VCaP (cell line): ENCODE measurements at regions not wholly inside any gene's neighbourhood (a gene's known extent, or its start where the extent isn't known, plus 50 kb on each side); places are given as distances from the start of the nearest gene placed in this dataset.

ENCODE experiments used
- H3K27ac ChIP-seq: fragments of 450-650 bp; 2 replicates; pipeline ENCODE4 v1.5.1; 2017
- TF ChIP-seq, protein P1 (sequence below): fragments of 450-650 bp; conservative IDR thresholded peaks from 2 replicates; pipeline ENCODE4 v1.5.1; 2017; ENCODE audit warnings: mild to moderate bottlenecking, moderate library complexity

DNA sequence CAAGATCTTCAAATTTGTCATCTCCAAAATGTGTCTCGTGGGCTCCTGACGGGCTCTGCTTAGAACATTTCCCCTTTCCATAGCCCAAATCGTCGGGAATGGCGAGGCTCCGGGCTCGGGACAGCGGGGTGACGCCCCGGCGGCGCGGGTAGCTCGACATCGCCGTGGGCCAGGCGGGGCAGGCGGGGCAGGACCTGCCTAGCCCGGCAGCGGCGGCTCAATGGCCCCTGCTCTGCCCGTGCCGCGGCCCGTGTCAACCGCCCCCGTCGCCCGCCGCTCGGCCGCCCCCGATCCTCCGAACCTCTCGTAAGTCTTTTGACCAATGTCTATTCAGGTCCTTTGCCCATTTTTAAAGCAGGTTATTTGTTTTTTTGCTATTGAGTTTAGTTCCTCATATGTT lies 111.2 kb downstream of the PMAIP1 start:
- H3K27ac ChIP-seq: no peak overlapping the region
- TF ChIP-seq, protein P1, sequence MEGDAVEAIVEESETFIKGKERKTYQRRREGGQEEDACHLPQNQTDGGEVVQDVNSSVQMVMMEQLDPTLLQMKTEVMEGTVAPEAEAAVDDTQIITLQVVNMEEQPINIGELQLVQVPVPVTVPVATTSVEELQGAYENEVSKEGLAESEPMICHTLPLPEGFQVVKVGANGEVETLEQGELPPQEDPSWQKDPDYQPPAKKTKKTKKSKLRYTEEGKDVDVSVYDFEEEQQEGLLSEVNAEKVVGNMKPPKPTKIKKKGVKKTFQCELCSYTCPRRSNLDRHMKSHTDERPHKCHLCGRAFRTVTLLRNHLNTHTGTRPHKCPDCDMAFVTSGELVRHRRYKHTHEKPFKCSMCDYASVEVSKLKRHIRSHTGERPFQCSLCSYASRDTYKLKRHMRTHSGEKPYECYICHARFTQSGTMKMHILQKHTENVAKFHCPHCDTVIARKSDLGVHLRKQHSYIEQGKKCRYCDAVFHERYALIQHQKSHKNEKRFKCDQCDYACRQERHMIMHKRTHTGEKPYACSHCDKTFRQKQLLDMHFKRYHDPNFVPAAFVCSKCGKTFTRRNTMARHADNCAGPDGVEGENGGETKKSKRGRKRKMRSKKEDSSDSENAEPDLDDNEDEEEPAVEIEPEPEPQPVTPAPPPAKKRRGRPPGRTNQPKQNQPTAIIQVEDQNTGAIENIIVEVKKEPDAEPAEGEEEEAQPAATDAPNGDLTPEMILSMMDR: no peak

DNA sequence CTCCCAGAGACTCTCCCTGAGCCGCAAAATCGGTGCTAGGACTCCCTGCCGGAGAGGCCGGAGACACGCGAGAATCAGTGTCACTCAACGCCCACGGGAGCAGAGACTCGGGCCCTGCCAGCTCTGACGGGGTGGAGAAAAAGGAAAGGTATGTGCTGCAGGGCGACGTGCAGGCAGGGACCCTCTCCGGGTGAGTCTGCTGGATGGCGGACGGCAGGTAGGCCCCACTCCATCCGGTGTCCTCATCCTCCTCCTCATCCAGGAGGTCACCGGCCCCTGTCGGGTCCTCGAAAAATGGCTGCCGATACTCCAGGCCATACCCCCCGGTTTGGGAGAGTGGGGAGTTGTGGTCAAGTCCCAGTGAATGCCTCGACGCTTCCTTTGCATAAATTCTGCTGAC lies 110.7 kb downstream of the PMAIP1 start:
- H3K27ac ChIP-seq: no peak overlapping the region
- TF ChIP-seq, protein P1: no peak

- TF ChIP-seq, protein P1: no peak
- no peak overlapping the region for H3K27ac ChIP-seq
Observed at GRCh38 chr18:60007661-60008060, 107.9 kb downstream of the PMAIP1 start.

DNA sequence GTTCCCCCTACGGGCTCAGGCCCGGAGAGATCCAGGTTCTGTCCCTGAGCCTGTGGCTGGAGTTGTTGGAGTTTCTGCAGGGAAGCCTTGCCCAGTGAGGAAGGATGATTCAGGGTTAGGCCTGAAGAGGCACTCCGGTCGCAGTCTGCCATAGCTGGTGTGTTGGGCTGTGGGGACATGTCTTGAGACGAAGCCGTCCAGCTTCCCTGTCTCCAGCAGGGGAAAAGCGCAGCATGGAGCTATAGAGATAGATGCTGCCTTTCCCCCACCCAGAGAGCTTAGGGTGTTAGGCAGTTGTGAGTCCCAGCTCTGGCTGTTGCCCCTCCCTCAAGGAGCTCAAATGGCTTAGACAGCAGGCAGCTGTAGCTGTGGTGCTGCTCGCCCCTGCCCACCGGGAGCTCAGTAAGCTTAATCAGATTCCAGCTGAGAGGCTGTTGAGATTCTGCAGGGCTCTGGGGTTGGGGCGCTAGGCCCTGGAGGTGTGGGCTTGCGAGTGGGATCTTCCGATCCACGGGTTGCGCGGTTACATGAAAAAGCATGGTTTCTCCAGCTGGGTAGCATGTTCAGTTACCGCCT lies 103.9 kb downstream of the PMAIP1 start:
- TF ChIP-seq, protein P1: no peak
- no peak overlapping the region for H3K27ac ChIP-seq

- H3K27ac ChIP-seq: no peak overlapping the region
- TF ChIP-seq, protein P1: peak; percentile 87
Observed at GRCh38 chr18:59996370-59996966, 96.7 kb downstream of the PMAIP1 start.

DNA sequence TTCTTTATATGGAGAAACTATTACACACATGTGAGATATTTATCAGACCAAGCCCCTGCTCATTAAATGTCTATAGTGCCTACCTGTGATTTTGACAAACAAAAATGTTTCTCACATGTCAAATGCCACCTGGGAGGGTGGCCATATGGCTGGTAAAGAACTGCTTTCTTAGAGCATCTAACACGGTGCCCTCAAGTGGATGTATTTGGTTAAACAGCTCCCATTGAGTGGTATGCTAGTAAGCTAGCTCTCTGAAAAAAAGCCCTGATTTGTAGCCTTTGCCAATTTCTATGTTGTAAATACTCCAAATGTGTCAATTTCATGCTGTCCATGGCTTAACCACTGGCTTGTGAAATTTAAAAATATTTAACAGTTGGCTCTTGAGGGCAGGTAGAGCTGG lies 94.6 kb downstream of the PMAIP1 start:
- TF ChIP-seq, protein P1: peak; percentile 49
- H3K27ac ChIP-seq: no peak overlapping the region

GRCh38 chr18:59993560-59993959 lies 93.8 kb downstream of the PMAIP1 start:
- H3K27ac ChIP-seq: no peak overlapping the region
- TF ChIP-seq, protein P1: no peak
